Kidney epithelial cell (primary cell): ENCODE measurements at regions not wholly inside any gene's neighbourhood (a gene's known extent, or its start where the extent isn't known, plus 50 kb on each side); places are given as distances from the start of the nearest gene placed in this dataset.
"Not testable (repeated sequence)": the region's sequence is repeated elsewhere in the genome, so short reads cannot be mapped to it uniquely, and the experiment has no call there.

Experiments used
- DNase-seq: peaks from one replicate; pipeline ENCODE4 v3.0.0-alpha.2; 2010; ENCODE audit warnings: low read depth
- H3K27me3 ChIP-seq: 2 replicates; pipeline ENCODE4 v1.6.0; 2011; ENCODE audit warnings: low read length; ENCODE audit not compliant: control insufficient read depth, insufficient read depth
- H3K36me3 ChIP-seq: 2 replicates; pipeline ENCODE4 v1.5.1; 2011; ENCODE audit warnings: low read length; ENCODE audit not compliant: control insufficient read depth, insufficient read depth
- H3K4me3 ChIP-seq: 2 replicates; pipeline ENCODE4 v1.5.1; 2011; ENCODE audit warnings: low read depth, mild to moderate bottlenecking, control low read depth, low read length
- TF ChIP-seq, protein P1 (sequence below): IDR thresholded peaks from 2 replicates; pipeline ENCODE4 v1.5.1; 2011; ENCODE audit warnings: mild to moderate bottlenecking, moderate library complexity, low read length, control low read depth, inconsistent platforms; ENCODE audit not compliant: insufficient read depth, poor library complexity, severe bottlenecking

- H3K4me3 ChIP-seq: no peak overlapping the region
- peaks cover 16% of the 10 kb centered on the region for H3K27me3 ChIP-seq
- TF ChIP-seq, protein P1, sequence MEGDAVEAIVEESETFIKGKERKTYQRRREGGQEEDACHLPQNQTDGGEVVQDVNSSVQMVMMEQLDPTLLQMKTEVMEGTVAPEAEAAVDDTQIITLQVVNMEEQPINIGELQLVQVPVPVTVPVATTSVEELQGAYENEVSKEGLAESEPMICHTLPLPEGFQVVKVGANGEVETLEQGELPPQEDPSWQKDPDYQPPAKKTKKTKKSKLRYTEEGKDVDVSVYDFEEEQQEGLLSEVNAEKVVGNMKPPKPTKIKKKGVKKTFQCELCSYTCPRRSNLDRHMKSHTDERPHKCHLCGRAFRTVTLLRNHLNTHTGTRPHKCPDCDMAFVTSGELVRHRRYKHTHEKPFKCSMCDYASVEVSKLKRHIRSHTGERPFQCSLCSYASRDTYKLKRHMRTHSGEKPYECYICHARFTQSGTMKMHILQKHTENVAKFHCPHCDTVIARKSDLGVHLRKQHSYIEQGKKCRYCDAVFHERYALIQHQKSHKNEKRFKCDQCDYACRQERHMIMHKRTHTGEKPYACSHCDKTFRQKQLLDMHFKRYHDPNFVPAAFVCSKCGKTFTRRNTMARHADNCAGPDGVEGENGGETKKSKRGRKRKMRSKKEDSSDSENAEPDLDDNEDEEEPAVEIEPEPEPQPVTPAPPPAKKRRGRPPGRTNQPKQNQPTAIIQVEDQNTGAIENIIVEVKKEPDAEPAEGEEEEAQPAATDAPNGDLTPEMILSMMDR: no peak
- no peak for DNase-seq
- H3K36me3 ChIP-seq: no peaks in the 10 kb centered on the region
These were observed 102.9 kb upstream of the KLF13 start for GRCh38 chr15:31223478-31224350.

- H3K27me3 ChIP-seq: peaks cover 16% of the 10 kb centered on the region
- H3K4me3 ChIP-seq, H3K36me3 ChIP-seq, DNase-seq: not testable (repeated sequence)
These were observed 102.0 kb upstream of the KLF13 start for GRCh38 chr15:31224661-31225060.

GRCh38 chr15:31225356-31225955 lies 101.2 kb upstream of the KLF13 start:
- DNase-seq: no peak
- TF ChIP-seq, protein P1: no peak
- Histone ChIP-seq H3K27me3 (peaks cover 16% of the 10 kb centered on the region), H3K4me3 (no peak overlapping the region), H3K36me3 (no peaks in the 10 kb centered on the region)

DNA sequence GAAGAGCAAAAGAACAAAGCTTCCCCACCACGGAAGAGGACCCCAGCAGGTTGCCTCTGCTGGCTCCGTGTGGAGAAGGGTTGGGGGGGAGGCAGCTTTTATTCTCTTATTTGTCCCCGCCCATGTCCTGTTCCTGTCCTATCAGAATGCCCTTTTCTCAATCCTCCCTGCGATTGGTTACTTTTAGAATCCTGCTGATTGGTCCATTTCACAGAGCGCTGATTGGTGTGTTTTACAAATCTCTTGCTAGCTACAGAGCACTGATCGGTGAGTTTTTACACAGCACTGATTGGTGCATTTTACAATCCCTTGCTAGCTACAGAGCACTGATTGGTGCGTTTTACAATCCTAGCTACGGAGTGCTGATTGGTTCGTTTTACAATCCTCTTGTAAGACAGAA lies 100.6 kb upstream of the KLF13 start:
- TF ChIP-seq, protein P1: no peak
- no peak for DNase-seq
- Histone ChIP-seq H3K27me3 (peaks cover 16% of the 10 kb centered on the region), H3K36me3 (no peaks in the 10 kb centered on the region), H3K4me3 (no peak overlapping the region)

- TF ChIP-seq, protein P1: no peak
- DNase-seq: no peak
- H3K4me3 ChIP-seq: no peak overlapping the region
- no peaks in the 10 kb centered on the region for H3K36me3 ChIP-seq
- peaks cover 16% of the 10 kb centered on the region for H3K27me3 ChIP-seq
These were observed 99.4 kb upstream of the KLF13 start for GRCh38 chr15:31227235-31227634.

DNA sequence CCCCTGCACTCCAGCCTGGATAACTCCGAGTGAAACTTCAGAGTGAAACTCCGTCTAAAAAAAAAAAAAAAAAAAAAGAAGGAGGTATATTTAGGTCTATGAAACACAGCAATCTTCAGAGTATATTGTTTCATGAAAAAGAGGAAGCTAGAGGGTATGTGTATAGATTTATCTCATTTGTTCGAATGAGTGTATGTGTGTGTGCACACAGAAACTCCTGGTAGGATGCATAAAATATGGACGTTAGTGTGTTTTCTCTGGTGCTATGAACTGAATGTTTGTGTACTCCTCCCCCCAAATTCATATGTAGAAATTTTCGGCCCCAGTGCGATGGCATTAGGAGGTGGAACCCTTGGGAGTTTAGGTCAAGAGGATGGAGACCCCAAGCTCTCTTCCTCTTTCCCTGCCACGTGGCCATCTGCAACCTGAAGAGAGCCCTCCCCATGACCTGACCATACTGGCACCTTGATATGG lies 98.6 kb upstream of the KLF13 start:
- H3K4me3 ChIP-seq: no peak overlapping the region
- DNase-seq: no peak
- H3K27me3 ChIP-seq: peaks cover 13% of the 10 kb centered on the region
- TF ChIP-seq, protein P1: no peak
- no peaks in the 10 kb centered on the region for H3K36me3 ChIP-seq
